GM21381 (cell line): ENCODE measurements at regions not wholly inside any gene's neighbourhood (a gene's known extent, or its start where the extent isn't known, plus 50 kb on each side); places are given as distances from the start of the nearest gene placed in this dataset.

ENCODE experiments used
- ATAC-seq: cut with Tn5 transposase; IDR thresholded peaks from one replicate; pipeline ENCODE4 v1.9.1; 2021; ENCODE audit warnings: mild to moderate bottlenecking, moderate library complexity; ENCODE audit not compliant: unreplicated experiment

- no peak for ATAC-seq
Observed at GRCh38 chr2:206368484-206368883, 74.8 kb upstream of the ADAM23 start.

GRCh38 chr2:206368933-206369569, 74.3 kb upstream of the ADAM23 start:
- no peak for ATAC-seq

- no peak for ATAC-seq
Observed at GRCh38 chr2:206375956-206376355, 67.4 kb upstream of the ADAM23 start.

GRCh38 chr2:206378835-206379234, 64.5 kb upstream of the ADAM23 start:
- ATAC-seq = no peak

- no peak for ATAC-seq
Observed at GRCh38 chr2:206379266-206379665, 64.1 kb upstream of the ADAM23 start.

- no peak for ATAC-seq
Observed at GRCh38 chr2:206379886-206380285, 63.4 kb upstream of the ADAM23 start.

- ATAC-seq = no peak
Observed at GRCh38 chr2:206381881-206382280, 61.5 kb upstream of the ADAM23 start.

GRCh38 chr2:206383669-206384068, 59.7 kb upstream of the ADAM23 start:
- ATAC-seq = no peak

- no peak for ATAC-seq
Observed at GRCh38 chr2:206387808-206388207, 55.5 kb upstream of the ADAM23 start.

- ATAC-seq = no peak
Observed at GRCh38 chr2:206388698-206389097, 54.6 kb upstream of the ADAM23 start.

GRCh38 chr2:206389164-206389563, 54.2 kb upstream of the ADAM23 start:
- no peak for ATAC-seq

- no peak for ATAC-seq
Observed at GRCh38 chr2:206390181-206390580, 53.2 kb upstream of the ADAM23 start.

GRCh38 chr2:206392118-206392517, 51.2 kb upstream of the ADAM23 start:
- ATAC-seq = peak; percentile 97
